ENCODE measurements at regions not wholly inside any gene's neighbourhood (a gene's known extent, or its start where the extent isn't known, plus 50 kb on each side); places are given as distances from the start of the nearest gene placed in this dataset.
A peak's percentile ranks its signal among the peaks of the same experiment; 100 is the strongest.

DNA sequence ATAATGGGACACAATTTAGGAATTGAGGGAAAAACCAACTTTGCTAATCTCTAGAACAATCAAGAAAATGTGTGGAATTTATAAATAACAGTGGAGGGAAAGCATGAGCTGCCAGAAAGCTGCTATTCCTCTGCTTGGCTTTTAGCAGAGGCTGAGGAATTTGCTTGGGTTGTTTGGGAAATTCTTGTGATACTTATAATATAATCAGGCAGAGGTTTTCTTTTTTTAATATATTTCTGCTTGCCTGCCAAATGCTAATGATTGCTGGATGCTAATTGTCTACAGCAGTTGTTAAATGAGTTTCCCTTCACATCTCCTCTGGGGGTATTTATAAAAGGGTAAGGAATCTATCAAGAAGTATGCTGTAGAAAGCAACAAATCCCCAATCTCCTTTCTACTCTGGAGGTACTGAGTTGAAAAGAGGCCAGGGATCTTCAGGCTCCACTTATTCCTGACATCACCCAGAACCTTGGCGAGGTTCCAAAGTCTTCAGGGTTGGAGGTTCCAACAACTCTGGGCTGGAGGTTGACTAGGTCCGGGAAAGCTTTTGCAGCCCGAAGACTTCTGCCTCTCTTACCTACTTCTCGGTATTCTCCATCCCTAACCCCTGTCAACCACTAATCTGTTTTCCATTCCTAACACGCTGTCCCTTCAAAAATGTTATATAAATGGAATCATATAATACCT, 60.4 kb upstream of the TMED7 start:
- no peak overlapping the region for H3K23ac ChIP-seq (ENCODE audit: insufficient read length, low read depth, low read length)
- no peaks in the 10 kb centered on the region for H3K23me2 ChIP-seq (ENCODE audit: insufficient read length, low read depth, low read length, poor library complexity, severe bottlenecking)
- no peak overlapping the region for H2BK12ac ChIP-seq (ENCODE audit: insufficient read length, low read depth, low read length)
- H3T11ph ChIP-seq (ENCODE audit: low read length), result no peak overlapping the region
- no peak overlapping the region for H2BK15ac ChIP-seq (ENCODE audit: low read depth, low read length)
- no peak overlapping the region for H3K56ac ChIP-seq (ENCODE audit: insufficient read length, low read depth, low read length)
- no peak overlapping the region for H4K8ac ChIP-seq (replicated peaks; ENCODE audit: insufficient read length, low read depth, low read length)
- no peak overlapping the region for H2AK5ac ChIP-seq (ENCODE audit: insufficient read length, low read length)
- Mint-ChIP-seq H3K9me3 (peaks cover 2 to 13% of the 10 kb centered on the region in 2 experiments; a peak in 4 of 5 replicates), H3K4me1 (peaks cover 20 to 21% of the 10 kb centered on the region in 2 experiments), H3K36me3 (ENCODE audit: insufficient read depth in 1 of 3, low read depth in 3 of 3) (peaks cover 0 to under 1% (median 0%) of the 10 kb centered on the region in 3 experiments; a peak in 2 of 7 replicates), H3K27me3 (ENCODE audit: low read depth) (no peaks in the 10 kb centered on the region), H3K4me3 (no peak overlapping the region; a peak in 1 of 5 replicates), H3K27ac (peak overlapping the region in 2 of 3 experiments; percentile 37 to 55; a peak in 1 of 7 replicates)
- TF ChIP-seq, protein P1, sequence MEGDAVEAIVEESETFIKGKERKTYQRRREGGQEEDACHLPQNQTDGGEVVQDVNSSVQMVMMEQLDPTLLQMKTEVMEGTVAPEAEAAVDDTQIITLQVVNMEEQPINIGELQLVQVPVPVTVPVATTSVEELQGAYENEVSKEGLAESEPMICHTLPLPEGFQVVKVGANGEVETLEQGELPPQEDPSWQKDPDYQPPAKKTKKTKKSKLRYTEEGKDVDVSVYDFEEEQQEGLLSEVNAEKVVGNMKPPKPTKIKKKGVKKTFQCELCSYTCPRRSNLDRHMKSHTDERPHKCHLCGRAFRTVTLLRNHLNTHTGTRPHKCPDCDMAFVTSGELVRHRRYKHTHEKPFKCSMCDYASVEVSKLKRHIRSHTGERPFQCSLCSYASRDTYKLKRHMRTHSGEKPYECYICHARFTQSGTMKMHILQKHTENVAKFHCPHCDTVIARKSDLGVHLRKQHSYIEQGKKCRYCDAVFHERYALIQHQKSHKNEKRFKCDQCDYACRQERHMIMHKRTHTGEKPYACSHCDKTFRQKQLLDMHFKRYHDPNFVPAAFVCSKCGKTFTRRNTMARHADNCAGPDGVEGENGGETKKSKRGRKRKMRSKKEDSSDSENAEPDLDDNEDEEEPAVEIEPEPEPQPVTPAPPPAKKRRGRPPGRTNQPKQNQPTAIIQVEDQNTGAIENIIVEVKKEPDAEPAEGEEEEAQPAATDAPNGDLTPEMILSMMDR (conservative IDR thresholded peaks at IDR 0.05), result no peak
- H3K27me3 ChIP-seq (ENCODE audit: insufficient read depth, low read length), result no peaks in the 10 kb centered on the region
- no peaks in the 10 kb centered on the region for H4K20me1 ChIP-seq (ENCODE audit: control insufficient read depth, insufficient read depth, insufficient read length)
- H3K79me1 ChIP-seq (ENCODE audit: insufficient read depth, low read depth, low read length, poor library complexity, severe bottlenecking), result no peaks in the 10 kb centered on the region
- H4K5ac ChIP-seq (ENCODE audit: insufficient read length, low read depth, low read length), result no peak overlapping the region
- H4K91ac ChIP-seq (ENCODE audit: insufficient read length, low read depth, low read length), result no peak overlapping the region
- H3K4me2 ChIP-seq (ENCODE audit: insufficient read depth, insufficient read length, low read length), result no peak overlapping the region
- no CpG with 5 or more reads among the region's 5 CpGs for WGBS (ENCODE audit: extremely low coverage, insufficient read length, low lambda C conversion rate)
- no peaks in the 10 kb centered on the region for H3K9me3 ChIP-seq (ENCODE audit: control insufficient read depth, low read depth, low read length)
- peak overlapping the region; percentile 29 for H2AFZ ChIP-seq (ENCODE audit: low read length)
- H3K79me2 ChIP-seq (ENCODE audit: insufficient read depth, low read length), result no peaks in the 10 kb centered on the region
- H2BK20ac ChIP-seq (ENCODE audit: low read depth, low read length, poor library complexity, severe bottlenecking), result no peak overlapping the region
- H3K18ac ChIP-seq (ENCODE audit: insufficient read length, low read depth, low read length), result no peak overlapping the region
- no peak for DNase-seq
- H2BK120ac ChIP-seq (ENCODE audit: low read depth, low read length, poor library complexity, severe bottlenecking), result no peak overlapping the region
- no peak overlapping the region for H3K4ac ChIP-seq (ENCODE audit: low read depth, low read length)
- H3K4me1 ChIP-seq (ENCODE audit: insufficient read depth, low read length), result 0 out of 2 replicates have a peak, but pooled peaks cover 3% of the 10 kb centered on the region
- H3K27ac ChIP-seq (ENCODE audit: insufficient read length, low read depth, low read length), result no peak overlapping the region
- no peak overlapping the region for H2BK5ac ChIP-seq (ENCODE audit: insufficient read length, low read length)
- H3K9ac ChIP-seq (ENCODE audit: extremely low read depth, insufficient read length, low read length), result no peak overlapping the region
- H3K14ac ChIP-seq (ENCODE audit: insufficient read depth, low read length), result no peak overlapping the region

Data from H9 (cell line).